Upper lobe of right lung (tissue), 1 donor: ENCODE measurements at regions not wholly inside any gene's neighbourhood (a gene's known extent, or its start where the extent isn't known, plus 50 kb on each side); places are given as distances from the start of the nearest gene placed in this dataset.

Experiments
- ATAC-seq: fragments of 200-7000 bp; cut with Tn5 transposase; one replicate; pipeline ENCODE4 v1.9.1; 2020; ENCODE audit warnings: mild to moderate bottlenecking, moderate library complexity
- DNase-seq: peaks from one replicate; pipeline ENCODE4 v3.0.0-alpha.2; 2020
- H3K27ac ChIP-seq: fragments of 200-600 bp; one replicate; pipeline ENCODE4 v1.8.0; 2022
- H3K27me3 ChIP-seq: fragments of 200-600 bp; one replicate; pipeline ENCODE4 v1.8.0; 2022; ENCODE audit warnings: mild to moderate bottlenecking
- H3K36me3 ChIP-seq: fragments of 200-600 bp; one replicate; pipeline ENCODE4 v1.8.0; 2022
- H3K4me1 ChIP-seq: fragments of 200-600 bp; one replicate; pipeline ENCODE4 v1.8.0; 2022
- H3K4me3 ChIP-seq: fragments of 200-600 bp; one replicate; pipeline ENCODE4 v1.8.0; 2022; ENCODE audit warnings: mild to moderate bottlenecking
- H3K9me3 ChIP-seq: fragments of 200-600 bp; one replicate; pipeline ENCODE4 v1.8.0; 2022
- intact Hi-C: fragments of 100-400 bp; cut with DNase I; formaldehyde crosslinking; loops from one replicate; pipeline ENCODE4 v1.11.0; 2022
- TF ChIP-seq, protein P1 (sequence below): fragments of 200-600 bp; IDR thresholded peaks from one replicate; pipeline ENCODE4 v1.8.0; 2022; ENCODE audit warnings: antibody characterized with exemption
- donor health status: DM: no; HTN: yes; CAD: no; lungs with severe emphysema.

DNA sequence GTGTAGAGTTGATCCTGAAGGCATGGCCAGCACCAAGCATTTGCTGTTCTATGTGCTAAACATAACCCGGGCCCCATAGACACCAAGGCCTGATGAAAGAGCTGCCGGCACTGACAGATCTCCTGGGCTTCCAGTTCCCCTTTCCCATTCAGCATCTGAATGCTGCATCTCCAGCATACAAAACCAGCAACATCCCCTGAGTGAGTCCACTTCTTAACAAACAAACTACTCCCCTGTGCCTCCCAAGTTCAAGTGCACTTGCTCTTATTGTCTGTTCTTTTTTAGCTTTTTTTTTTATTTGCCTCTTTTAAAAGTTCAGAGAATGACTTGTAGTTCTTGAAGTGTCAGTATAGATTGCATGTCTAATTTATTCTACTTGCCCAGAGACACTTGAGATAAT is 156.0 kb downstream of the EDEM1 start:
- TF ChIP-seq, protein P1, sequence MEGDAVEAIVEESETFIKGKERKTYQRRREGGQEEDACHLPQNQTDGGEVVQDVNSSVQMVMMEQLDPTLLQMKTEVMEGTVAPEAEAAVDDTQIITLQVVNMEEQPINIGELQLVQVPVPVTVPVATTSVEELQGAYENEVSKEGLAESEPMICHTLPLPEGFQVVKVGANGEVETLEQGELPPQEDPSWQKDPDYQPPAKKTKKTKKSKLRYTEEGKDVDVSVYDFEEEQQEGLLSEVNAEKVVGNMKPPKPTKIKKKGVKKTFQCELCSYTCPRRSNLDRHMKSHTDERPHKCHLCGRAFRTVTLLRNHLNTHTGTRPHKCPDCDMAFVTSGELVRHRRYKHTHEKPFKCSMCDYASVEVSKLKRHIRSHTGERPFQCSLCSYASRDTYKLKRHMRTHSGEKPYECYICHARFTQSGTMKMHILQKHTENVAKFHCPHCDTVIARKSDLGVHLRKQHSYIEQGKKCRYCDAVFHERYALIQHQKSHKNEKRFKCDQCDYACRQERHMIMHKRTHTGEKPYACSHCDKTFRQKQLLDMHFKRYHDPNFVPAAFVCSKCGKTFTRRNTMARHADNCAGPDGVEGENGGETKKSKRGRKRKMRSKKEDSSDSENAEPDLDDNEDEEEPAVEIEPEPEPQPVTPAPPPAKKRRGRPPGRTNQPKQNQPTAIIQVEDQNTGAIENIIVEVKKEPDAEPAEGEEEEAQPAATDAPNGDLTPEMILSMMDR: no peak
- ATAC-seq (no peak), DNase-seq (no peak)
- H3K9me3 ChIP-seq: no peaks in the 10 kb centered on the region
- intact Hi-C loops: no loop called here
- H3K27me3 ChIP-seq: no peaks in the 10 kb centered on the region
- no peaks in the 10 kb centered on the region for H3K36me3 ChIP-seq
- no peak overlapping the region for H3K4me3 ChIP-seq
- no peaks in the 10 kb centered on the region for H3K4me1 ChIP-seq
- no peak overlapping the region for H3K27ac ChIP-seq

DNA sequence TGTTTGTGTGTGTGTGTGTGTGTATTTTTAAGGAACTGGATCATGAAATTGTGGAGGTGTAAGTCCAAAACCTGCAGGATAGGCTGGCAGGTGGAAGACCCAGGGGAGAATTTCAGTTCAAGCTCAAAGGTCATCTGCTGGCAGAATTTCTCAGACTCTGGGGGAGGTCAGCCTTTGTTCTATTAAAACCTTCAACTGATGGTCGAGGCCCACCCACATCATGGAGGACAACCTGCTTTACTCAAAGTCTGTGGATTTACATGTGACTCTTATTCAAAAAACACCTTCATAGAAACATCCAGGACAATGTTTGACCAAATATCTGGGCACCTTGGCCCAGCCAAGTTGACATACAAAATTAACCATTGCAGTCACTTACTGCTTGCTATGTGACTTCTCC is 157.2 kb downstream of the EDEM1 start:
- ATAC-seq: no peak
- no peak overlapping the region for H3K4me3 ChIP-seq
- no peaks in the 10 kb centered on the region for H3K9me3 ChIP-seq
- no peaks in the 10 kb centered on the region for H3K4me1 ChIP-seq
- intact Hi-C loops: no loop called here
- no peaks in the 10 kb centered on the region for H3K36me3 ChIP-seq
- TF ChIP-seq, protein P1: no peak
- no peak for DNase-seq
- H3K27ac ChIP-seq: no peak overlapping the region
- H3K27me3 ChIP-seq: no peaks in the 10 kb centered on the region

DNA sequence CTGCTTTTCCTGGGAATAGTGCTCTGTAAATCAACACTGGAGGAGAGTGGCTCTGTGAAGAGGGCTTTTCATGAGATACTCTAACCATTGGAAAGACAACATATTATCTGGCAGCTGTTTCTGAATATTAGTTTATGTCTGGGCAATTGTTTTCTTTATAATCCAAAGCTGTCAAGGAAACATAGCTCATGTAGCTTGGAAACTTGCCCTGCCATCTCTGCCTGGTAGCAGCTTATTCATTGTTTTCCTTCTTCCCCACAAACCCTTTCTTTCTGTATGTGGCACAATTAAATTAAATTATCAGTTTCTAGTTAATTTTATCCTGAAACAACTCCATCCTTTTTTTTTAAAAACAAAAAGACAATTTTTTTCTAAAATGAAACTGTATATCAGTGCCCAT is 160.0 kb downstream of the EDEM1 start:
- no peak for DNase-seq
- Histone ChIP-seq H3K36me3 (no peaks in the 10 kb centered on the region), H3K27me3 (no peaks in the 10 kb centered on the region), H3K4me1 (no peaks in the 10 kb centered on the region), H3K27ac (no peak overlapping the region), H3K4me3 (no peak overlapping the region), H3K9me3 (no peaks in the 10 kb centered on the region)
- TF ChIP-seq, protein P1: no peak
- no peak for ATAC-seq
- intact Hi-C loops: no loop called here

DNA sequence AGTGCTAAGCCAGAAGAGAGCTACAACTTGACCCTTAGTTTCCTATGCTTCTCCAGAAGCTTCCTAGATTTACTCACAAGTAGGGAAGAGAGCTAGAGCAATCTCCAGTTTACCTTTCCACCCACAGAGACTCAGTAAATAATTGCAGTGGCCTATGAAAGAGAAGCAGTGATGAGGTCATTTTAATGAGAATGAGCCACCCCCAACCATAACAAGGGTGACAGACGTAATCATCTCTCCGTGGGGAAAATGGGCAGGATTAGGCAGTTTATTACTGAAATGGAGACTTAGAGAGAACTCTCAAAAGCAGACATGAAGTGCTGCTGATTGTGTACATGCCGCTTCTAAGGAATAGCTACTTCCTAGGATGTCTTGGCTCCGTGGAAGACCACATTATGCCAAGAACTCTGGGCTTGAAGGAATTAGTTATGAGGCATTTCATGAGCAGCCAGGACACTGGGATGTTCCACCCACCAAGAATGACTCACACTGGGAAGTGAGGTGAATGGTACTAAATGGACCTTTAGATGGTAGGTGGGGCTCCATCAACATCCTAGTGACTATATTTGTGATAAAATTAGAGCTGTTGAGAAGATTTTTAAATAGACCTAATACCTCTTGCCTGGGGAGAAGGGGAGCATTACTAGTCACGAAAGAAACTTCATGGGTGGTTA is 160.9 kb downstream of the EDEM1 start:
- no peaks in the 10 kb centered on the region for H3K4me1 ChIP-seq
- DNase-seq (no peak), ATAC-seq (no peak)
- no peak overlapping the region for H3K27ac ChIP-seq
- H3K27me3 ChIP-seq: no peaks in the 10 kb centered on the region
- H3K36me3 ChIP-seq: no peaks in the 10 kb centered on the region
- H3K9me3 ChIP-seq: no peaks in the 10 kb centered on the region
- TF ChIP-seq, protein P1: no peak
- intact Hi-C loops: no loop called here
- H3K4me3 ChIP-seq: no peak overlapping the region

DNA sequence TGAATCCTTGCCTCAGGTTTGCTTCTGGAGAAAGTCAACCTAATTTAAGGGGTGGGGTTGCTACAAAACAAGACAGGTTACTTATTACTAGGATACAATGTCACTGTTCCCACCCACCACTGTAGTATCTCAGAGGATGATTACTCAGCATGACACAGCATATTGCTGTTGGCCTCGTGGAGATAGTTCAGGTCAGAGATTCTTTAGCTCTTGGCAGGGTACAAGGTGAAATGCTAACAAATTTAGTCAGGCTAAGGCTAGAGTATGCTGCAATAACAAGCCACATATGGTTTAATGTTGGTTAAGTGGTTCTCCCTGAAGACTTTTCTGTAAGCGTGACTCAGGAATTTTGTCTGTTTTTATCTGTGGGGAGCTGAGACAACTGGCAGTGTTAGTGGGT is 161.8 kb downstream of the EDEM1 start:
- no peak for ATAC-seq
- TF ChIP-seq, protein P1: no peak

DNA sequence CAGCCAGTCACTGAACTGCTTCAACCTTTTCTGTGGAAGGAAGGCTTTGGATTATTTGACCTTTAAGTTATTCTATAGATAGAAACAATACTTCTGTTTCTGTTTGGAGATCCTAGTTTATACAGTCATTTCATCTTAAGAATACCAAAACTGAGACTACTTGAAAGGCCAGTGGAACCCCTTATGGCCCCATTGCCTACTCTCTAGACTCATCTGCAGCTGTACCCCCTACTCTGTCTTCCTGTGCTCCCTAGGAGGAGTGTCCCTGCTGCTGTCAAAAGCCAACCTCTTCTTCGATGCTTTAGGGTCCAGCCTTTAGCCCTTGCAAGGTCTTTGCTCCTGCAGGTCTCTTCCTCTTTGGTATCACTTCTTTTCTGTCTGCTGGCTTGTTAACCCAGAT is 169.6 kb downstream of the EDEM1 start:
- no peak for DNase-seq
- no peak overlapping the region for H3K27ac ChIP-seq
- H3K4me3 ChIP-seq: no peak overlapping the region
- no peaks in the 10 kb centered on the region for H3K27me3 ChIP-seq
- no peaks in the 10 kb centered on the region for H3K9me3 ChIP-seq
- no peaks in the 10 kb centered on the region for H3K4me1 ChIP-seq
- ATAC-seq: no peak
- no peaks in the 10 kb centered on the region for H3K36me3 ChIP-seq
- TF ChIP-seq, protein P1: no peak
- intact Hi-C loops: no loop called here

More for the DNA sequence above, 161.8 kb downstream of the EDEM1 start:
- no peak overlapping the region for H3K4me3 ChIP-seq
- no peaks in the 10 kb centered on the region for H3K4me1 ChIP-seq
- no peaks in the 10 kb centered on the region for H3K27me3 ChIP-seq
- intact Hi-C loops: no loop called here
- no peaks in the 10 kb centered on the region for H3K9me3 ChIP-seq
- no peak for DNase-seq
- H3K36me3 ChIP-seq: no peaks in the 10 kb centered on the region
- no peak overlapping the region for H3K27ac ChIP-seq
